ENCODE measurements at regions not wholly inside any gene's neighbourhood (a gene's known extent, or its start where the extent isn't known, plus 50 kb on each side); places are given as distances from the start of the nearest gene placed in this dataset.

GRCh38 chr2:52035391-52035790 is 1003.5 kb upstream of the NRXN1 start:
- TF ChIP-seq CTCF (IDR thresholded peaks at IDR 0.05) (no peak), EP300 (IDR thresholded peaks at IDR 0.05) (no peak), POLR2A (IDR thresholded peaks at IDR 0.05) (no peak)
